ENCODE measurements at regions not wholly inside any gene's neighbourhood (a gene's known extent, or its start where the extent isn't known, plus 50 kb on each side); places are given as distances from the start of the nearest gene placed in this dataset.

GRCh38 chr14:22280497-22281316 lies 308.3 kb downstream of the DAD1 start:
- TF ChIP-seq GATA3 (IDR thresholded peaks at IDR 0.05; ENCODE audit: low read depth, low read length) (no peak), GATA2 (IDR thresholded peaks at IDR 0.05; ENCODE audit: low read depth, low read length) (no peak)
